GM23338 (cell line): ENCODE measurements at regions not wholly inside any gene's neighbourhood (a gene's known extent, or its start where the extent isn't known, plus 50 kb on each side); places are given as distances from the start of the nearest gene placed in this dataset.

ENCODE experiments used
- ATAC-seq: fragments of 200-7000 bp; cut with Tn5 transposase; 3 replicates; pipeline ENCODE4 v1.9.1; 2020
- DNase-seq: peaks from one replicate; pipeline ENCODE4 v3.0.0-alpha.2; 2015; ENCODE audit warnings: low spot score
- H2AFZ ChIP-seq: fragments of 200-600 bp; sonication (generic); 2 replicates; pipeline ENCODE4 v1.8.0; 2016; ENCODE audit warnings: antibody characterized with exemption, mild to moderate bottlenecking, moderate library complexity
- H3F3A ChIP-seq: fragments of 200-600 bp; sonication (generic); replicated peaks from 2 replicates; pipeline ENCODE4 v1.8.0; 2017; ENCODE audit warnings: antibody characterized with exemption, mixed run types, low read depth
- H3K27ac ChIP-seq: fragments of 200-600 bp; sonication (generic); 2 replicates; pipeline ENCODE4 v1.6.1; 2016; ENCODE audit warnings: low read depth
- H3K27me3 ChIP-seq: fragments of 200-600 bp; sonication (generic); 2 replicates; pipeline ENCODE4 v1.8.0; 2016; ENCODE audit warnings: mild to moderate bottlenecking, mixed run types, moderate library complexity; ENCODE audit not compliant: insufficient read depth
- H3K36me3 ChIP-seq: fragments of 200-600 bp; sonication (generic); 2 replicates; pipeline ENCODE4 v1.8.0; 2016; ENCODE audit warnings: mild to moderate bottlenecking; ENCODE audit not compliant: insufficient read depth
- H3K4me1 ChIP-seq: fragments of 200-600 bp; sonication (generic); 2 replicates; pipeline ENCODE4 v1.8.0; 2016; ENCODE audit warnings: mild to moderate bottlenecking, moderate library complexity; ENCODE audit not compliant: insufficient read depth
- H3K4me2 ChIP-seq: fragments of 200-600 bp; sonication (generic); 2 replicates; pipeline ENCODE4 v1.7.1; 2017; ENCODE audit warnings: mixed run types
- H3K4me3 ChIP-seq: fragments of 200-600 bp; sonication (generic); 2 replicates; pipeline ENCODE4 v1.6.1; 2016; ENCODE audit warnings: mixed run types
- H3K79me2 ChIP-seq: fragments of 200-600 bp; sonication (generic); replicated peaks from 2 replicates; pipeline ENCODE4 v1.8.0; 2017; ENCODE audit warnings: mild to moderate bottlenecking; ENCODE audit not compliant: insufficient read depth
- H3K9me2 ChIP-seq: fragments of 200-600 bp; sonication (generic); 2 replicates; pipeline ENCODE4 v1.8.0; 2017; ENCODE audit not compliant: insufficient read depth
- H4K20me1 ChIP-seq: fragments of 200-600 bp; sonication (generic); replicated peaks from 2 replicates; pipeline ENCODE4 v1.8.0; 2017; ENCODE audit warnings: mild to moderate bottlenecking; ENCODE audit not compliant: insufficient read depth
- H3K27ac Mint-ChIP-seq: 2 replicates; pipeline ENCODE4 v1.8.0; 2020; ENCODE audit warnings: inconsistent platforms, mild to moderate bottlenecking, moderate library complexity, mixed read lengths
- H3K27me3 Mint-ChIP-seq: 3 replicates; pipeline ENCODE4 v1.8.0; 2022; ENCODE audit warnings: low read depth, mild to moderate bottlenecking, moderate library complexity, mixed read lengths, inconsistent platforms; ENCODE audit not compliant: insufficient read depth, poor library complexity
- H3K36me3 Mint-ChIP-seq: 3 replicates; pipeline ENCODE4 v1.8.0; 2021; ENCODE audit warnings: low read depth, mild to moderate bottlenecking, inconsistent platforms, moderate library complexity, mixed read lengths
- H3K4me1 Mint-ChIP-seq: 3 replicates; pipeline ENCODE4 v1.8.0; 2020; ENCODE audit warnings: mild to moderate bottlenecking, inconsistent platforms, mixed read lengths
- H3K4me3 Mint-ChIP-seq: 3 replicates; pipeline ENCODE4 v1.8.0; 2021; ENCODE audit warnings: moderate library complexity, mild to moderate bottlenecking, inconsistent platforms, mixed read lengths
- H3K9me3 Mint-ChIP-seq: 3 replicates; pipeline ENCODE4 v1.8.0; 2020; ENCODE audit warnings: moderate library complexity, mild to moderate bottlenecking, inconsistent platforms, mixed read lengths
- CREB1 ChIP-seq: fragments of 250-450 bp; sonication (Bioruptor Pico); IDR thresholded peaks from 2 replicates; pipeline ENCODE4 v1.5.0; 2020; ENCODE audit warnings: low read depth, mild to moderate bottlenecking, moderate library complexity
- NANOG ChIP-seq: IDR thresholded peaks from 2 replicates; pipeline ENCODE4 v1.6.1; 2016; ENCODE audit warnings: antibody characterized with exemption, borderline replicate concordance
- POLR2AphosphoS5 ChIP-seq: IDR thresholded peaks from 2 replicates; pipeline ENCODE4 v1.6.1; 2016; ENCODE audit warnings: antibody characterized with exemption, low read depth
- STAT1 ChIP-seq: IDR thresholded peaks from one replicate; pipeline ENCODE4 v1.6.1; 2016; ENCODE audit warnings: antibody characterized with exemption; ENCODE audit not compliant: unreplicated experiment
- ZNF114 ChIP-seq: fragments of 250-450 bp; sonication (Bioruptor Pico); IDR thresholded peaks from 2 replicates; pipeline ENCODE4 v1.5.0; 2020; ENCODE audit warnings: mild to moderate bottlenecking, moderate library complexity
- ZNF331 ChIP-seq: fragments of 250-450 bp; sonication (Bioruptor Pico); IDR thresholded peaks from 2 replicates; pipeline ENCODE4 v1.5.0; 2020; ENCODE audit warnings: low read depth, mild to moderate bottlenecking, moderate library complexity
- TF ChIP-seq, protein P1 (sequence below): fragments of 250-450 bp; sonication (Bioruptor Pico); IDR thresholded peaks from 2 replicates; pipeline ENCODE4 v1.5.0; 2020; ENCODE audit warnings: mild to moderate bottlenecking, moderate library complexity
- TF ChIP-seq, protein P2 (sequence below): IDR thresholded peaks from 2 replicates; pipeline ENCODE4 v1.6.1; 2016; ENCODE audit warnings: antibody characterized with exemption

DNA sequence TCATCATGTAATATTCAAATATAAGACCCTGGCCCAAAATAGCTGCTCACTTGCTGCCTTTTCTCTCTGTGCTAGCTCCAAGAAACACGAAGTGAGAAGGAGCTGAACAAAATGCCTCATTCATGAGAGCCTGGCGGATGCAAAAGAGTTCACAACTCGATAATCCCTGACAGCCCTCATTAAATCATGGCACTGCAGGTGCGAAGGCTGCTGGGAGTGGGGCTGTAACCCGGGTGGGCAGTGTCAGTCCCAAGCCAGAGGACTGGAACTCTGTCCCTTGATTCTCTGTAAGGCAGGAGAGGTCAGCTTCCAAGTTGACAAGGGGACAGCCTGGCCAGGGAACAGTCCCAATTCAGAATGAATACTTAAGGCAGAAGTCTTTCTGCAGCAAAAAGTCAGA lies 318.5 kb downstream of the CDC5L start:
- H3K27ac Mint-ChIP-seq = 0 out of 2 replicates have a peak overlapping the region, but pooled peaks have one; percentile 30
- Histone ChIP-seq H3K27ac (no peak overlapping the region), H3K79me2 (no peaks in the 10 kb centered on the region), H3K9me2 (peaks cover 8% of the 10 kb centered on the region; the same call in 1 of the 2 replicates), H3K36me3 (no peaks in the 10 kb centered on the region), H3K4me1 (0 out of 2 replicates have a peak, but pooled peaks cover 3% of the 10 kb centered on the region), H3K27me3 (no peaks in the 10 kb centered on the region), H4K20me1 (no peaks in the 10 kb centered on the region), H2AFZ (peak overlapping the region; percentile 23; the same call in 1 of the 2 replicates), H3F3A (no peaks in the 10 kb centered on the region), H3K4me2 (no peak overlapping the region), H3K4me3 (no peak overlapping the region)
- peaks cover 13% of the 10 kb centered on the region for H3K4me1 Mint-ChIP-seq
- no peak overlapping the region for H3K4me3 Mint-ChIP-seq
- ATAC-seq (no peak), DNase-seq (no peak)
- peaks cover 2% of the 10 kb centered on the region; the same call in 1 of the 3 replicates for H3K9me3 Mint-ChIP-seq
- TF ChIP-seq NANOG (no peak), POLR2AphosphoS5 (no peak), ZNF331 (CRISPR knock-in tag) (no peak), STAT1 (no peak), ZNF114 (CRISPR knock-in tag) (no peak), CREB1 (CRISPR knock-in tag) (no peak)
- TF ChIP-seq, protein P1, sequence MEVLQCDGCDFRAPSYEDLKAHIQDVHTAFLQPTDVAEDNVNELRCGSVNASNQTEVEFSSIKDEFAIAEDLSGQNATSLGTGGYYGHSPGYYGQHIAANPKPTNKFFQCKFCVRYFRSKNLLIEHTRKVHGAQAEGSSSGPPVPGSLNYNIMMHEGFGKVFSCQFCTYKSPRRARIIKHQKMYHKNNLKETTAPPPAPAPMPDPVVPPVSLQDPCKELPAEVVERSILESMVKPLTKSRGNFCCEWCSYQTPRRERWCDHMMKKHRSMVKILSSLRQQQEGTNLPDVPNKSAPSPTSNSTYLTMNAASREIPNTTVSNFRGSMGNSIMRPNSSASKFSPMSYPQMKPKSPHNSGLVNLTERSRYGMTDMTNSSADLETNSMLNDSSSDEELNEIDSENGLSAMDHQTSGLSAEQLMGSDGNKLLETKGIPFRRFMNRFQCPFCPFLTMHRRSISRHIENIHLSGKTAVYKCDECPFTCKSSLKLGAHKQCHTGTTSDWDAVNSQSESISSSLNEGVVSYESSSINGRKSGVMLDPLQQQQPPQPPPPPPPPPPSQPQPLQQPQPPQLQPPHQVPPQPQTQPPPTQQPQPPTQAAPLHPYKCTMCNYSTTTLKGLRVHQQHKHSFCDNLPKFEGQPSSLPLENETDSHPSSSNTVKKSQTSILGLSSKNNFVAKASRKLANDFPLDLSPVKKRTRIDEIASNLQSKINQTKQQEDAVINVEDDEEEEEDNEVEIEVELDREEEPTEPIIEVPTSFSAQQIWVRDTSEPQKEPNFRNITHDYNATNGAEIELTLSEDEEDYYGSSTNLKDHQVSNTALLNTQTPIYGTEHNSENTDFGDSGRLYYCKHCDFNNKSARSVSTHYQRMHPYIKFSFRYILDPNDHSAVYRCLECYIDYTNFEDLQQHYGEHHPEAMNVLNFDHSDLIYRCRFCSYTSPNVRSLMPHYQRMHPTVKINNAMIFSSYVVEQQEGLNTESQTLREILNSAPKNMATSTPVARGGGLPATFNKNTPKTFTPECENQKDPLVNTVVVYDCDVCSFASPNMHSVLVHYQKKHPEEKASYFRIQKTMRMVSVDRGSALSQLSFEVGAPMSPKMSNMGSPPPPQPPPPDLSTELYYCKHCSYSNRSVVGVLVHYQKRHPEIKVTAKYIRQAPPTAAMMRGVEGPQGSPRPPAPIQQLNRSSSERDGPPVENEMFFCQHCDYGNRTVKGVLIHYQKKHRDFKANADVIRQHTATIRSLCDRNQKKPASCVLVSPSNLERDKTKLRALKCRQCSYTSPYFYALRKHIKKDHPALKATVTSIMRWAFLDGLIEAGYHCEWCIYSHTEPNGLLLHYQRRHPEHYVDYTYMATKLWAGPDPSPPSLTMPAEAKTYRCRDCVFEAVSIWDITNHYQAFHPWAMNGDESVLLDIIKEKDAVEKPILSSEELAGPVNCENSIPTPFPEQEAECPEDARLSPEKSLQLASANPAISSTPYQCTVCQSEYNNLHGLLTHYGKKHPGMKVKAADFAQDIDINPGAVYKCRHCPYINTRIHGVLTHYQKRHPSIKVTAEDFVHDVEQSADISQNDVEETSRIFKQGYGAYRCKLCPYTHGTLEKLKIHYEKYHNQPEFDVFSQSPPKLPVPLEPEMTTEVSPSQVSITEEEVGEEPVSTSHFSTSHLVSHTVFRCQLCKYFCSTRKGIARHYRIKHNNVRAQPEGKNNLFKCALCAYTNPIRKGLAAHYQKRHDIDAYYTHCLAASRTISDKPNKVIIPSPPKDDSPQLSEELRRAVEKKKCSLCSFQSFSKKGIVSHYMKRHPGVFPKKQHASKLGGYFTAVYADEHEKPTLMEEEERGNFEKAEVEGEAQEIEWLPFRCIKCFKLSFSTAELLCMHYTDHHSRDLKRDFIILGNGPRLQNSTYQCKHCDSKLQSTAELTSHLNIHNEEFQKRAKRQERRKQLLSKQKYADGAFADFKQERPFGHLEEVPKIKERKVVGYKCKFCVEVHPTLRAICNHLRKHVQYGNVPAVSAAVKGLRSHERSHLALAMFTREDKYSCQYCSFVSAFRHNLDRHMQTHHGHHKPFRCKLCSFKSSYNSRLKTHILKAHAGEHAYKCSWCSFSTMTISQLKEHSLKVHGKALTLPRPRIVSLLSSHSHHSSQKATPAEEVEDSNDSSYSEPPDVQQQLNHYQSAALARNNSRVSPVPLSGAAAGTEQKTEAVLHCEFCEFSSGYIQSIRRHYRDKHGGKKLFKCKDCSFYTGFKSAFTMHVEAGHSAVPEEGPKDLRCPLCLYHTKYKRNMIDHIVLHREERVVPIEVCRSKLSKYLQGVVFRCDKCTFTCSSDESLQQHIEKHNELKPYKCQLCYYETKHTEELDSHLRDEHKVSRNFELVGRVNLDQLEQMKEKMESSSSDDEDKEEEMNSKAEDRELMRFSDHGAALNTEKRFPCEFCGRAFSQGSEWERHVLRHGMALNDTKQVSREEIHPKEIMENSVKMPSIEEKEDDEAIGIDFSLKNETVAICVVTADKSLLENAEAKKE (CRISPR knock-in tag) = no peak
- TF ChIP-seq, protein P2, sequence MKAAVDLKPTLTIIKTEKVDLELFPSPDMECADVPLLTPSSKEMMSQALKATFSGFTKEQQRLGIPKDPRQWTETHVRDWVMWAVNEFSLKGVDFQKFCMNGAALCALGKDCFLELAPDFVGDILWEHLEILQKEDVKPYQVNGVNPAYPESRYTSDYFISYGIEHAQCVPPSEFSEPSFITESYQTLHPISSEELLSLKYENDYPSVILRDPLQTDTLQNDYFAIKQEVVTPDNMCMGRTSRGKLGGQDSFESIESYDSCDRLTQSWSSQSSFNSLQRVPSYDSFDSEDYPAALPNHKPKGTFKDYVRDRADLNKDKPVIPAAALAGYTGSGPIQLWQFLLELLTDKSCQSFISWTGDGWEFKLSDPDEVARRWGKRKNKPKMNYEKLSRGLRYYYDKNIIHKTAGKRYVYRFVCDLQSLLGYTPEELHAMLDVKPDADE = no peak
- H3K27me3 Mint-ChIP-seq = peaks cover 8% of the 10 kb centered on the region
- no peaks in the 10 kb centered on the region for H3K36me3 Mint-ChIP-seq
